ENCODE measurements at regions not wholly inside any gene's neighbourhood (a gene's known extent, or its start where the extent isn't known, plus 50 kb on each side); places are given as distances from the start of the nearest gene placed in this dataset.

DNA sequence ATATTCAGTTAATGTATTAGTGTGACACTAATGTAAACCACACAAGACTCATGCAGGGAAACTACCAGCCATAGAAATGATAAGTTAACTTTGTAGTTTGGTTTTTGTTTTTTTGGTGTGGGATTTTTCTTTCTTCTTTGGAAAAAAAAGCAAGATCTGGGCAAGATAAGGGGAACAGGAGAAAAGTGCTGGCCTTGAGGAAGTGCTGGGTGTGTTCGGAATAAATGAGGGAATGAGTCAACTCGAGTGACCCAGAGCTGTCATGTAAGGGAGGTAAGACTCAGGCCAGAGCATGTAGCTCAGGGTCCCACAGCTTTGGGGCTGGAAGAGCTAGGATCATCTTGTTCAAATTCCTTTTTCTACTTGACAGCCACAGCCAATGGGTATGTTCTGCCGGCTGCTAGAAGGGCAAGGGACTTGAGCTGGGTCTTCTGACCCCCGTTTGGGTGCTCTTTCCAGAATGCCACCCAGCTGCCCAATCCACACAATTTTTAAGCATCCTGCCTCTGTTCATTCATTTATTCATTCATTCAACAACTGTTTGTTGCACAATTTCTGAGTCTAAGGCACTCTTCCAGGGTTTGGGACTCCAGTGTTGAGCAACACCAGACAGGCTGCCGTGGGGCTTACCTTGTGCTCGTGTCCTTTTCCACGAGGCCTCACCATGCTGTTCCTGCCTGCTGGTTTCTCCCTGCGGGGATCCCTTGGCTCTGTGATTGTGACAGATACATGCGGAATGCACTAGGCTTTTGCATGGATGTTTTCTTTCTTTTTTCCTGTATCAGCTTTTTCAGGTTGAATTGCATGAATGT is 54.5 kb downstream of the CLDN34 start:
- H3K27ac ChIP-seq = no peak overlapping the region
- H3K4me3 ChIP-seq (ENCODE audit: low read depth, low read length) = no peak overlapping the region

DNA sequence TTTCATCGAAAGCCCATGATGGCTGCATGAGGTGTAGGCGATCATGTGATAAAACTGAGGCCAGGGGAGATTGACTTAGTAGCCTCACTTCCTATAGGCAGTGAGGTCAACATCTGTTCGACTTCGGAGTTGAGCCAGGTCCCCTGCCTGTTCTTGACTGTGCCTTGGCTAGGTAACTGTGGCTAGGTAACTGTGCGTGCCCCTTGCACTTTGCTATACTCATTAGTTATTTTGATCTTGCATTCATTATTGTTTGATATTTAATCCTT is 55.0 kb downstream of the CLDN34 start:
- Histone ChIP-seq H3K9ac (no peak overlapping the region), H3K36me3 (ENCODE audit: control insufficient read depth, insufficient read depth, low read length) (no peaks in the 10 kb centered on the region), H3K27ac (no peak overlapping the region), H3K4me2 (ENCODE audit: low read length) (no peak overlapping the region), H3K27me3 (ENCODE audit: control insufficient read depth, insufficient read depth, low read length) (no peaks in the 10 kb centered on the region), H3K4me3 (ENCODE audit: low read depth, low read length) (no peak overlapping the region), H3K4me1 (no peaks in the 10 kb centered on the region), H2AFZ (no peak overlapping the region), H3K9me3 (ENCODE audit: control insufficient read depth, low read length) (no peaks in the 10 kb centered on the region), H3K79me2 (peaks cover 6% of the 10 kb centered on the region)
- TF ChIP-seq, protein P1, sequence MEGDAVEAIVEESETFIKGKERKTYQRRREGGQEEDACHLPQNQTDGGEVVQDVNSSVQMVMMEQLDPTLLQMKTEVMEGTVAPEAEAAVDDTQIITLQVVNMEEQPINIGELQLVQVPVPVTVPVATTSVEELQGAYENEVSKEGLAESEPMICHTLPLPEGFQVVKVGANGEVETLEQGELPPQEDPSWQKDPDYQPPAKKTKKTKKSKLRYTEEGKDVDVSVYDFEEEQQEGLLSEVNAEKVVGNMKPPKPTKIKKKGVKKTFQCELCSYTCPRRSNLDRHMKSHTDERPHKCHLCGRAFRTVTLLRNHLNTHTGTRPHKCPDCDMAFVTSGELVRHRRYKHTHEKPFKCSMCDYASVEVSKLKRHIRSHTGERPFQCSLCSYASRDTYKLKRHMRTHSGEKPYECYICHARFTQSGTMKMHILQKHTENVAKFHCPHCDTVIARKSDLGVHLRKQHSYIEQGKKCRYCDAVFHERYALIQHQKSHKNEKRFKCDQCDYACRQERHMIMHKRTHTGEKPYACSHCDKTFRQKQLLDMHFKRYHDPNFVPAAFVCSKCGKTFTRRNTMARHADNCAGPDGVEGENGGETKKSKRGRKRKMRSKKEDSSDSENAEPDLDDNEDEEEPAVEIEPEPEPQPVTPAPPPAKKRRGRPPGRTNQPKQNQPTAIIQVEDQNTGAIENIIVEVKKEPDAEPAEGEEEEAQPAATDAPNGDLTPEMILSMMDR (IDR thresholded peaks at IDR 0.05) = no peak

More for the DNA sequence above, 54.5 kb downstream of the CLDN34 start:
- no peak overlapping the region for H3K9ac ChIP-seq
- H3K79me2 ChIP-seq = peaks cover 6% of the 10 kb centered on the region
- H3K4me2 ChIP-seq (ENCODE audit: low read length) = no peak overlapping the region
- H3K4me1 ChIP-seq = no peaks in the 10 kb centered on the region
- TF ChIP-seq, protein P1 (IDR thresholded peaks at IDR 0.05) = no peak
- no peak overlapping the region for H2AFZ ChIP-seq
- H3K9me3 ChIP-seq (ENCODE audit: control insufficient read depth, low read length) = no peaks in the 10 kb centered on the region
- no peaks in the 10 kb centered on the region for H3K36me3 ChIP-seq (ENCODE audit: control insufficient read depth, insufficient read depth, low read length)
- H3K27me3 ChIP-seq (ENCODE audit: control insufficient read depth, insufficient read depth, low read length) = no peaks in the 10 kb centered on the region

GRCh38 chrX:10022580-10023245 is 55.6 kb downstream of the CLDN34 start:
- no peak overlapping the region for H3K9ac ChIP-seq
- H3K79me2 ChIP-seq = peaks cover 6% of the 10 kb centered on the region
- no peak overlapping the region for H3K4me3 ChIP-seq (ENCODE audit: low read depth, low read length)
- no peaks in the 10 kb centered on the region for H3K27me3 ChIP-seq (ENCODE audit: control insufficient read depth, insufficient read depth, low read length)
- TF ChIP-seq, protein P1 (IDR thresholded peaks at IDR 0.05) = no peak
- no peaks in the 10 kb centered on the region for H3K9me3 ChIP-seq (ENCODE audit: control insufficient read depth, low read length)
- no peaks in the 10 kb centered on the region for H3K4me1 ChIP-seq
- H2AFZ ChIP-seq = no peak overlapping the region
- H3K27ac ChIP-seq = no peak overlapping the region
- H3K4me2 ChIP-seq (ENCODE audit: low read length) = no peak overlapping the region
- no peaks in the 10 kb centered on the region for H3K36me3 ChIP-seq (ENCODE audit: control insufficient read depth, insufficient read depth, low read length)

- H3K79me2 ChIP-seq = peaks cover 6% of the 10 kb centered on the region
- H3K4me2 ChIP-seq (ENCODE audit: low read length) = no peak overlapping the region
- no peaks in the 10 kb centered on the region for H3K4me1 ChIP-seq
- H3K9me3 ChIP-seq (ENCODE audit: control insufficient read depth, low read length) = no peaks in the 10 kb centered on the region
- H2AFZ ChIP-seq = no peak overlapping the region
- TF ChIP-seq, protein P1 (IDR thresholded peaks at IDR 0.05) = no peak
- no peak overlapping the region for H3K9ac ChIP-seq
- H3K27ac ChIP-seq = no peak overlapping the region
- H3K27me3 ChIP-seq (ENCODE audit: control insufficient read depth, insufficient read depth, low read length) = no peaks in the 10 kb centered on the region
- no peaks in the 10 kb centered on the region for H3K36me3 ChIP-seq (ENCODE audit: control insufficient read depth, insufficient read depth, low read length)
- H3K4me3 ChIP-seq (ENCODE audit: low read depth, low read length) = no peak overlapping the region
Measured at GRCh38 chrX:10023821-10024220, 56.7 kb downstream of the CLDN34 start.
